Mesenchymal stem cell (in vitro differentiated cells and primary cell): ENCODE measurements at regions not wholly inside any gene's neighbourhood (a gene's known extent, or its start where the extent isn't known, plus 50 kb on each side); places are given as distances from the start of the nearest gene placed in this dataset.

Source experiments
- DNase-seq: peaks from one replicate; pipeline ENCODE4 v3.0.0-alpha.2; 2013
- H2AFZ ChIP-seq: one replicate; pipeline ENCODE4 v1.6.1; 2013; ENCODE audit warnings: low read depth, mild to moderate bottlenecking, control low read depth, inconsistent platforms, low read length, moderate library complexity
- H2AK5ac ChIP-seq: 2 replicates; pipeline ENCODE4 v1.6.1; 2013; ENCODE audit warnings: low read length, moderate library complexity, mild to moderate bottlenecking, inconsistent platforms; ENCODE audit not compliant: severe bottlenecking
- H2BK120ac ChIP-seq: one replicate; pipeline ENCODE4 v1.6.1; 2013; ENCODE audit warnings: low read depth, mild to moderate bottlenecking, inconsistent platforms, low read length, moderate library complexity
- H2BK12ac ChIP-seq, 2 experiments: one replicate each; pipeline ENCODE4 v1.6.1; 2013; ENCODE audit warnings: inconsistent platforms in 2 of 2, low read length in 2 of 2, mild to moderate bottlenecking in 2 of 2, moderate library complexity in 2 of 2, control low read depth in 1 of 2
- H2BK15ac ChIP-seq: one replicate; pipeline ENCODE4 v1.6.1; 2013; ENCODE audit warnings: mild to moderate bottlenecking, low read depth, inconsistent platforms; ENCODE audit not compliant: poor library complexity, severe bottlenecking
- H2BK5ac ChIP-seq: 2 replicates; pipeline ENCODE4 v1.6.1; 2013; ENCODE audit warnings: low read depth, mild to moderate bottlenecking, low read length, control low read depth, inconsistent platforms; ENCODE audit not compliant: poor library complexity, severe bottlenecking
- H3K14ac ChIP-seq, 2 experiments: one replicate each; pipeline ENCODE4 v1.6.1; 2013; ENCODE audit warnings: inconsistent platforms in 2 of 2, low read length in 2 of 2, control low read depth in 1 of 2, mild to moderate bottlenecking in 1 of 2, moderate library complexity in 1 of 2
- H3K18ac ChIP-seq, 2 experiments: one replicate each; pipeline ENCODE4 v1.6.1; 2013; ENCODE audit warnings: inconsistent platforms in 2 of 2, low read length in 2 of 2, control low read depth in 1 of 2, low read depth in 1 of 2, mild to moderate bottlenecking in 1 of 2
- H3K23ac ChIP-seq, 2 experiments: one replicate each; pipeline ENCODE4 v1.6.1; 2013; ENCODE audit warnings: inconsistent platforms in 2 of 2, low read length in 2 of 2, mild to moderate bottlenecking in 2 of 2, moderate library complexity in 2 of 2, control low read depth in 1 of 2
- H3K27ac ChIP-seq: 2 replicates; pipeline ENCODE4 v1.5.1; 2013; ENCODE audit warnings: mild to moderate bottlenecking, moderate library complexity, low read length, control low read depth, inconsistent platforms; ENCODE audit not compliant: poor library complexity, severe bottlenecking
- H3K27me3 ChIP-seq, 2 experiments: 2 replicates each; pipeline versions ENCODE4 v1.6.1 to v1.7.0; 2013; ENCODE audit warnings: low read length in 2 of 2, mild to moderate bottlenecking in 2 of 2, moderate library complexity in 2 of 2, control low read depth in 1 of 2, inconsistent platforms in 1 of 2; ENCODE audit not compliant: control insufficient read depth in 1 of 2, insufficient read depth in 1 of 2
- H3K36me3 ChIP-seq, 2 experiments: 2 replicates each; pipeline versions ENCODE4 v1.6.1 to v1.7.0; 2013; ENCODE audit warnings: low read length in 2 of 2, control low read depth in 1 of 2, inconsistent platforms in 1 of 2, low read depth in 1 of 2, mild to moderate bottlenecking in 1 of 2; ENCODE audit not compliant: insufficient read depth in 2 of 2, control insufficient read depth in 1 of 2
- H3K4ac ChIP-seq, 2 experiments: one replicate each; pipeline ENCODE4 v1.6.1; 2013; ENCODE audit warnings: inconsistent platforms in 2 of 2, low read length in 2 of 2, mild to moderate bottlenecking in 2 of 2, moderate library complexity in 2 of 2, control low read depth in 1 of 2, low read depth in 1 of 2
- H3K4me1 ChIP-seq: 2 replicates; pipeline ENCODE4 v1.6.1; 2013; ENCODE audit warnings: low read depth, low read length, control low read depth; ENCODE audit not compliant: control insufficient read depth, insufficient read depth
- H3K4me2 ChIP-seq: 2 replicates; pipeline ENCODE4 v1.6.1; 2013; ENCODE audit warnings: low read length, mild to moderate bottlenecking, inconsistent platforms; ENCODE audit not compliant: poor library complexity, severe bottlenecking
- H3K4me3 ChIP-seq, 2 experiments: 2 replicates each; pipeline versions ENCODE4 v1.5.1 to v1.7.0; 2013; ENCODE audit warnings: low read length in 2 of 2, mild to moderate bottlenecking in 2 of 2, control low read depth in 1 of 2, low read depth in 1 of 2; ENCODE audit not compliant: insufficient read depth in 1 of 2
- H3K79me1 ChIP-seq: replicated peaks from 2 replicates; pipeline ENCODE4 v1.6.1; 2013; ENCODE audit warnings: mild to moderate bottlenecking, control low read depth, low read length, inconsistent platforms; ENCODE audit not compliant: poor library complexity, severe bottlenecking
- H3K9ac ChIP-seq: 2 replicates; pipeline ENCODE4 v1.7.0; 2013; ENCODE audit warnings: mild to moderate bottlenecking, low read length, moderate library complexity
- H3K9me3 ChIP-seq: 2 replicates; pipeline ENCODE4 v1.7.0; 2013; ENCODE audit warnings: mild to moderate bottlenecking, low read length; ENCODE audit not compliant: control insufficient read depth
- H4K8ac ChIP-seq: one replicate; pipeline ENCODE4 v1.6.1; 2013; ENCODE audit warnings: inconsistent platforms, mild to moderate bottlenecking, low read length, moderate library complexity
- H4K91ac ChIP-seq: one replicate; pipeline ENCODE4 v1.6.1; 2013; ENCODE audit warnings: mild to moderate bottlenecking, low read length, inconsistent platforms
- WGBS: methylation state at CpG from one replicate; pipeline ENCODE4 v1.1.7; 2013; ENCODE audit warnings: mixed read lengths; 5-methylcytosine and 5-hydroxymethylcytosine counted together

GRCh38 chr12:115451780-115452736 is 768.1 kb upstream of the TBX3 start:
- no peak overlapping the region for H3K27ac ChIP-seq

GRCh38 chr12:115451151-115451779 is 767.3 kb upstream of the TBX3 start:
- Histone ChIP-seq H3K18ac (no peak overlapping the region), H3K27ac (no peak overlapping the region), H3K4me2 (peak overlapping the region; percentile 40), H2AK5ac (no peak overlapping the region), H2AFZ (no peak overlapping the region), H3K4me1 (peaks cover 5% of the 10 kb centered on the region), H2BK120ac (no peak overlapping the region), H3K9ac (no peak overlapping the region), H3K79me1 (no peaks in the 10 kb centered on the region), H3K9me3 (no peaks in the 10 kb centered on the region), H4K8ac (no peak overlapping the region), H2BK15ac (peak overlapping the region; percentile 62), H3K14ac (no peak overlapping the region), H2BK12ac (no peak overlapping the region), H2BK5ac (no peak overlapping the region), H3K27me3 (peaks cover 25 to 43% of the 10 kb centered on the region in 2 experiments), H3K4me3 (peak overlapping the region in 1 of 2 experiments; percentile 67), H3K36me3 (no peaks in the 10 kb centered on the region), H4K91ac (no peak overlapping the region), H3K23ac (peak overlapping the region in 1 of 2 experiments; percentile 23), H3K4ac (no peak overlapping the region)
- DNase-seq, result no peak
- WGBS, result 54% methylated on average over 12 of the region's 12 CpGs

More at GRCh38 chr12:115451780-115452736, 768.1 kb upstream of the TBX3 start:
- peak; percentile 33 for DNase-seq
- Histone ChIP-seq H3K4me2 (peak overlapping the region; percentile 40), H2AFZ (no peak overlapping the region), H3K27me3 (peaks cover 25 to 43% of the 10 kb centered on the region in 2 experiments), H3K79me1 (no peaks in the 10 kb centered on the region), H3K23ac (no peak overlapping the region), H4K91ac (peak overlapping the region; percentile 54), H2BK15ac (peak overlapping the region; percentile 62), H3K36me3 (no peaks in the 10 kb centered on the region), H2BK120ac (no peak overlapping the region), H3K18ac (peak overlapping the region; percentile 46 to 47), H2AK5ac (no peak overlapping the region), H3K4me1 (peaks cover 5% of the 10 kb centered on the region), H2BK5ac (no peak overlapping the region), H3K14ac (no peak overlapping the region), H3K4me3 (peak overlapping the region in 1 of 2 experiments; percentile 67), H3K4ac (no peak overlapping the region), H4K8ac (peak overlapping the region; percentile 50), H3K9me3 (no peaks in the 10 kb centered on the region), H3K9ac (no peak overlapping the region), H2BK12ac (peak overlapping the region; percentile 15 to 62)
- 3% methylated on average over 52 of the region's 83 CpGs for WGBS

GRCh38 chr12:115450710-115451109 is 766.7 kb upstream of the TBX3 start:
- 76% methylated on average over 8 of the region's 8 CpGs for whole genome bisulfite sequencing

GRCh38 chr12:115450017-115450416 is 766.0 kb upstream of the TBX3 start:
- Histone ChIP-seq H3K36me3 (no peaks in the 10 kb centered on the region), H2BK5ac (no peak overlapping the region), H3K4ac (no peak overlapping the region), H3K23ac (no peak overlapping the region), H3K79me1 (no peaks in the 10 kb centered on the region), H2BK120ac (no peak overlapping the region), H2AK5ac (no peak overlapping the region), H2AFZ (peak overlapping the region; percentile 37), H3K9ac (no peak overlapping the region), H3K18ac (no peak overlapping the region), H3K27ac (no peak overlapping the region), H2BK15ac (no peak overlapping the region), H3K14ac (no peak overlapping the region), H4K91ac (no peak overlapping the region), H3K4me1 (peaks cover 5% of the 10 kb centered on the region), H3K27me3 (peaks cover 25 to 43% of the 10 kb centered on the region in 2 experiments), H4K8ac (no peak overlapping the region), H3K9me3 (no peaks in the 10 kb centered on the region), H3K4me2 (no peak overlapping the region), H2BK12ac (no peak overlapping the region), H3K4me3 (no peak overlapping the region)
- no peak for DNase-seq
- WGBS, result 68% methylated on average over 2 of the region's 3 CpGs

More at GRCh38 chr12:115450710-115451109, 766.7 kb upstream of the TBX3 start:
- no peak overlapping the region for H2BK5ac ChIP-seq
- peaks cover 5% of the 10 kb centered on the region for H3K4me1 ChIP-seq
- no peak overlapping the region for H3K18ac ChIP-seq
- H3K9ac ChIP-seq, result no peak overlapping the region
- H2BK120ac ChIP-seq, result no peak overlapping the region
- no peak overlapping the region for H2AFZ ChIP-seq
- no peak overlapping the region for H3K14ac ChIP-seq
- H3K4me3 ChIP-seq, result no peak overlapping the region
- H3K4me2 ChIP-seq, result no peak overlapping the region
- no peak overlapping the region for H3K23ac ChIP-seq
- H3K9me3 ChIP-seq, result no peaks in the 10 kb centered on the region
- H3K4ac ChIP-seq, result no peak overlapping the region
- peaks cover 25 to 43% of the 10 kb centered on the region in 2 experiments for H3K27me3 ChIP-seq
- H4K91ac ChIP-seq, result no peak overlapping the region
- H2BK12ac ChIP-seq, result no peak overlapping the region
- no peak overlapping the region for H2AK5ac ChIP-seq
- H2BK15ac ChIP-seq, result no peak overlapping the region
- H4K8ac ChIP-seq, result peak overlapping the region; percentile 36
- H3K27ac ChIP-seq, result no peak overlapping the region
- H3K79me1 ChIP-seq, result no peaks in the 10 kb centered on the region
- DNase-seq, result no peak
- H3K36me3 ChIP-seq, result no peaks in the 10 kb centered on the region
